SK-N-MC (cell line): ENCODE measurements at regions not wholly inside any gene's neighbourhood (a gene's known extent, or its start where the extent isn't known, plus 50 kb on each side); places are given as distances from the start of the nearest gene placed in this dataset.

ENCODE experiments used
- FOXP2 ChIP-seq: optimal IDR thresholded peaks from 2 replicates; pipeline ENCODE3; 2011; ENCODE audit warnings: mild to moderate bottlenecking, moderate library complexity; ENCODE audit not compliant: insufficient read depth; ENCODE audit errors: extremely low read length, control extremely low read depth
- POLR2AphosphoS5 ChIP-seq: IDR thresholded peaks from 2 replicates; pipeline ENCODE4 v1.6.1; 2012; ENCODE audit warnings: mild to moderate bottlenecking, low read depth, low read length, borderline replicate concordance

DNA sequence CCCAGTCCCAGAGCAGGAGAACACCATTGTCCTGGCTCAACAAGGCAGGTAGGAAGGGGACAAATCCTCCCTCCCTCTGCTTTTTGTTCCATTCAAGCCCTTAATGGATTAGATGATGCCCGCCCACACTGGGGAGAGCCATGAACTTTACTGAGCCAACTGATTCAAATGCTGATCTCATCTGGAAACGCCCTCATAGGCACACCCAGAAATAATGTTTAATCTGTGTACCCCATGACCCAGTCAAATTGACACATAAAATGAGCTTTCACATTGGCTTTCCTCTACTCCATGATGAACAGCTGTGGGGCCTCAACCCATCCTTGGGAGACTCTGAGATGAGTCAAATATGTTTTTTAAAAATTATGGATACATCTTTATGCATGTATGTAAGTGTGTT lies 141.8 kb downstream of the GALC start:
- TF ChIP-seq FOXP2 (no peak), POLR2AphosphoS5 (no peak)
